HepG2 (cell line): ENCODE measurements at regions not wholly inside any gene's neighbourhood (a gene's known extent, or its start where the extent isn't known, plus 50 kb on each side); places are given as distances from the start of the nearest gene placed in this dataset.

Experiments
- ATAC-seq: fragments of 200-7000 bp; cut with Tn5 transposase; 3 replicates; pipeline ENCODE4 v1.9.1; 2020; ENCODE audit warnings: mild to moderate bottlenecking, moderate library complexity
- BruUV-seq: library from RNA; stranded (reverse); fragments of 400-500 nt; replicated peaks from 2 replicates; lab custom pipeline; 2021; lab: Mats Ljungman, UMichigan
- CTCF ChIA-PET: fragments of 300-600 bp; formaldehyde crosslinking; extraction: SDS; loops from one replicate; lab custom pipeline; 2021; ENCODE audit warnings: low total read pairs, inconsistent platforms, low intra/inter-chr PET ratio; lab: Yijun Ruan, JAX
- POLR2A ChIA-PET: fragments of 350-600 bp; sonication (Branson Sonifier 250); formaldehyde crosslinking; loops from one replicate; lab custom pipeline; 2020; ENCODE audit warnings: antibody characterized with exemption, inconsistent platforms; lab: Yijun Ruan, JAX
- DNase-seq: peaks from one replicate; pipeline ENCODE4 v3.0.0-alpha.2; 2015; ENCODE audit warnings: low spot score
- FAIRE-seq: peaks from 3 replicates; lab custom pipeline; 2011; peaks lifted over from hg19 to GRCh38; lab: Jason Lieb, UNC
- H2AFZ ChIP-seq: one replicate; pipeline ENCODE4 v1.6.1; 2011; ENCODE audit warnings: low read length, inconsistent platforms
- H3K27ac ChIP-seq: fragments of 300-600 bp; 3 replicates; pipeline ENCODE4 v1.8.0; 2011; ENCODE audit warnings: mixed run types, mild to moderate bottlenecking, mixed read lengths, low read length, inconsistent platforms; ENCODE audit not compliant: insufficient read depth; ENCODE audit errors: extremely low read length
- H3K27me3 ChIP-seq, 2 experiments: fragments of 200-600 bp in 1 of 2; 2 replicates in 1 of 2; 3 replicates in 1 of 2; pipeline versions ENCODE4 v1.6.0 to v1.8.0; 2011; ENCODE audit warnings: low read length in 2 of 2, mild to moderate bottlenecking in 2 of 2, moderate library complexity in 2 of 2, inconsistent platforms in 1 of 2; ENCODE audit not compliant: insufficient read depth in 2 of 2, control insufficient read depth in 1 of 2
- H3K36me3 ChIP-seq, 2 experiments: fragments of 200-600 bp in 1 of 2; replicated peaks in 1 of 2; 2 replicates in 1 of 2; 3 replicates in 1 of 2; pipeline versions ENCODE4 v1.5.1 to v1.8.0; 2011; ENCODE audit warnings: low read length in 2 of 2, inconsistent platforms in 1 of 2; ENCODE audit not compliant: insufficient read depth in 2 of 2, control insufficient read depth in 1 of 2
- H3K4me1 ChIP-seq: 2 replicates; pipeline ENCODE4 v1.5.1; 2012; ENCODE audit warnings: low read length, inconsistent platforms; ENCODE audit not compliant: insufficient read depth
- H3K4me2 ChIP-seq: 2 replicates; pipeline ENCODE4 v1.6.0; 2011; ENCODE audit warnings: low read depth, low read length, inconsistent platforms
- H3K4me3 ChIP-seq, 3 experiments: fragments of 200-600 bp in 1 of 3; sonication (generic), shearing (Covaris generic) in 1 of 3; replicated peaks in 1 of 3; 2 replicates each; pipeline ENCODE4 v1.5.1; 2011 to 2016; ENCODE audit warnings: low read length in 3 of 3, inconsistent platforms in 2 of 3, low read depth in 2 of 3, mild to moderate bottlenecking in 2 of 3, control low read depth in 1 of 3, mixed read lengths in 1 of 3; ENCODE audit not compliant: insufficient read depth in 1 of 3
- H3K79me2 ChIP-seq: one replicate; pipeline ENCODE4 v1.6.1; 2011; ENCODE audit warnings: low read length, inconsistent platforms; ENCODE audit not compliant: insufficient read depth
- H3K9ac ChIP-seq: 2 replicates; pipeline ENCODE4 v1.6.0; 2011; ENCODE audit warnings: mild to moderate bottlenecking, low read depth, low read length, inconsistent platforms; ENCODE audit not compliant: insufficient read depth
- H3K9me3 ChIP-seq: 2 replicates; pipeline ENCODE4 v1.5.1; 2012; ENCODE audit warnings: mild to moderate bottlenecking, low read length
- H4K20me1 ChIP-seq: 2 replicates; pipeline ENCODE4 v1.6.0; 2011; ENCODE audit warnings: inconsistent platforms, mild to moderate bottlenecking, low read length, moderate library complexity; ENCODE audit not compliant: insufficient read depth
- EHMT2 ChIP-seq: fragments of 200-600 bp; sonication (generic); IDR thresholded peaks from 2 replicates; pipeline ENCODE4 v1.7.0; 2017; ENCODE audit warnings: antibody characterized with exemption, low read depth, low read length, borderline replicate concordance
- MAF1 ChIP-seq: sonication (generic); formaldehyde crosslinking; IDR thresholded peaks from 2 replicates; pipeline ENCODE4 v1.5.0; 2020; ENCODE audit warnings: missing genetic modification reagents, borderline replicate concordance
- STAT6 ChIP-seq: sonication (generic); formaldehyde crosslinking; IDR thresholded peaks from 2 replicates; pipeline ENCODE4 v1.4.0; 2020; ENCODE audit warnings: missing genetic modification reagents, mild to moderate bottlenecking, borderline replicate concordance
- SYNCRIP ChIP-seq: fragments of 200-400 bp; formaldehyde crosslinking; IDR thresholded peaks from 2 replicates; pipeline ENCODE4 v1.6.1; 2018; ENCODE audit warnings: mild to moderate bottlenecking, low read depth, low read length; ENCODE audit not compliant: insufficient read depth
- ZBTB25 ChIP-seq: IDR thresholded peaks from 2 replicates; pipeline ENCODE4 v1.6.1; 2018; ENCODE audit warnings: missing genetic modification reagents
- ZNF160 ChIP-seq: sonication (generic); formaldehyde crosslinking; IDR thresholded peaks from 2 replicates; pipeline ENCODE4 v1.8.0; 2022; ENCODE audit warnings: mild to moderate bottlenecking, inconsistent platforms, missing genetic modification reagents
- ZNF432 ChIP-seq: sonication (generic); formaldehyde crosslinking; IDR thresholded peaks from 2 replicates; pipeline ENCODE4 v1.5.0; 2020; ENCODE audit warnings: missing genetic modification reagents, mild to moderate bottlenecking, borderline replicate concordance
- ZNF496 ChIP-seq: sonication (generic); formaldehyde crosslinking; IDR thresholded peaks from 2 replicates; pipeline ENCODE4 v1.8.1; 2023; ENCODE audit warnings: mild to moderate bottlenecking, moderate library complexity, missing genetic modification reagents; ENCODE audit not compliant: insufficient replicate concordance
- WGBS: methylation state at CpG from one replicate; pipeline ENCODE4 v1.1.6; 2017; ENCODE audit warnings: low lambda C conversion rate; 5-methylcytosine and 5-hydroxymethylcytosine counted together
- in situ Hi-C: cut with HindIII; loops from 2 replicates; pipeline ENCODE4 v1.10.0; 2017; ENCODE audit warnings: low pct_unique_long_range_greater_than_20kb; ENCODE audit not compliant: extremely low pct_ligation_motif_present
- intact Hi-C: fragments of 100-400 bp; cut with micrococcal nuclease; formaldehyde crosslinking; loops from one replicate; pipeline ENCODE4 v1.10.0; 2022; ENCODE audit not compliant: unreplicated experiment

- Histone ChIP-seq H3K36me3 (no peaks in the 10 kb centered on the region), H3K27ac (no peak overlapping the region), H3K4me1 (no peaks in the 10 kb centered on the region), H3K9me3 (no peaks in the 10 kb centered on the region), H3K9ac (no peak overlapping the region), H2AFZ (no peak overlapping the region), H3K79me2 (no peaks in the 10 kb centered on the region), H3K4me3 (no peak overlapping the region), H3K4me2 (no peak overlapping the region), H4K20me1 (no peaks in the 10 kb centered on the region), H3K27me3 (no peaks in the 10 kb centered on the region)
- no peak for FAIRE-seq
- ChIA-PET POLR2A (no interaction called here), CTCF (no interaction called here)
- in situ Hi-C loops (no loop called here), intact Hi-C loops (no loop called here)
- TF ChIP-seq EHMT2 (no peak), MAF1 (no peak), ZBTB25 (CRISPR knock-in tag) (no peak), ZNF496 (no peak), ZNF432 (CRISPR knock-in tag) (no peak), STAT6 (CRISPR knock-in tag) (no peak), SYNCRIP (no peak), ZNF160 (no peak)
- no peak for DNase-seq
- BruUV-seq: no TSS peak
- WGBS: 0% methylated on average over 1 of the region's 1 CpG
- no peak for ATAC-seq
Observed at GRCh38 chr2:154963511-154963910, 265.0 kb downstream of the KCNJ3 start.
